Kidney epithelial cell (primary cell): ENCODE measurements at regions not wholly inside any gene's neighbourhood (a gene's known extent, or its start where the extent isn't known, plus 50 kb on each side); places are given as distances from the start of the nearest gene placed in this dataset.
"Not testable (repeated sequence)": the region's sequence is repeated elsewhere in the genome, so short reads cannot be mapped to it uniquely, and the experiment has no call there.

Experiments
- DNase-seq: peaks from one replicate; pipeline ENCODE4 v3.0.0-alpha.2; 2010; ENCODE audit warnings: low read depth
- H3K27me3 ChIP-seq: 2 replicates; pipeline ENCODE4 v1.6.0; 2011; ENCODE audit warnings: low read length; ENCODE audit not compliant: control insufficient read depth, insufficient read depth
- H3K36me3 ChIP-seq: 2 replicates; pipeline ENCODE4 v1.5.1; 2011; ENCODE audit warnings: low read length; ENCODE audit not compliant: control insufficient read depth, insufficient read depth
- H3K4me3 ChIP-seq: 2 replicates; pipeline ENCODE4 v1.5.1; 2011; ENCODE audit warnings: low read depth, mild to moderate bottlenecking, control low read depth, low read length
- CTCF ChIP-seq: IDR thresholded peaks from 2 replicates; pipeline ENCODE4 v1.5.1; 2011; ENCODE audit warnings: mild to moderate bottlenecking, moderate library complexity, low read length, control low read depth, inconsistent platforms; ENCODE audit not compliant: insufficient read depth, poor library complexity, severe bottlenecking

- TF ChIP-seq CTCF = no peak
- no peak for DNase-seq
Measured at GRCh38 chr14:48614003-48614402, 938.6 kb upstream of the MDGA2 start.

DNA sequence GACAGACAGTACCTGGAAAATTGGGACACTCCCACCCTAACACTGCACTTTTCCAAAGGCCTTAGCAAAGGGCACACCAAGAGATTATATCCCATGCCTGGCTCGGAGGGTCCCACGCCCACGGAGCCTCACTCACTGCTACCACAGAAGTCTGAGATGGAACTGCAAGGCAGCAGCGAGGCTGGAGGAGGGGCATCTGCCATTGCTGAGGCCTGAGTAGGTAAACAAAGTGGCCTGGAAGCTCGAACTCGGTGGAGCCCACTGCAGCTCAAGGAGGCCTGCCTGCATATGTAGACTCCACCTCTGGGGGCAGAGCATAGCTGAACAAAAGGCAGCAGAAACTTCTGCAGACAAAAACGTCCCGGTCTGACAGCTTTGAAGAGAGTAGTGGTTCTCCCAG, 931.6 kb upstream of the MDGA2 start:
- DNase-seq, H3K36me3 ChIP-seq, H3K4me3 ChIP-seq, H3K27me3 ChIP-seq: not testable (repeated sequence)

More at GRCh38 chr14:48614003-48614402, 938.6 kb upstream of the MDGA2 start:
- Histone ChIP-seq H3K4me3 (no peak overlapping the region), H3K36me3 (no peaks in the 10 kb centered on the region), H3K27me3 (no peaks in the 10 kb centered on the region)

GRCh38 chr14:48598458-48598857, 923.1 kb upstream of the MDGA2 start:
- H3K4me3 ChIP-seq = no peak overlapping the region
- no peak for DNase-seq
- no peaks in the 10 kb centered on the region for H3K36me3 ChIP-seq
- no peak for TF ChIP-seq CTCF
- H3K27me3 ChIP-seq = no peaks in the 10 kb centered on the region

DNA sequence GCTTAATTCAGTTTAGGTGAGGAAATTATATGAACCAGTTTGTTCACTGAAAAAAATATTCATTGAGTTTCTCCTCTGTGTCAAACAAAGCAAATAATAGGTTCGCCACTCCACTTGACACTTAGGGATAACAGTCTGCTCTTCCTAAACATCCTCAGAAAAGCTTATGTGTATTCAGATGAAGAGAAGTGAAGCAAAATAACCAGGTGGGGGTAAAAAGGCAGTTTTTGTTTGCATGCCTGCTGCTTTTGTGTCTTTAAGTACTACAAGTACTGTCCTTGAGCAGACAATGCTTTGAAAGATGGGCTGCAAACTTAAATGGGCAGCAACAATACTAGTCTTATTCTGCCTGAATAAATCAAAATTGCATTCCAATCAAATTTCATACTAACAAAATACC, 910.7 kb upstream of the MDGA2 start:
- TF ChIP-seq CTCF = no peak
- H3K36me3 ChIP-seq = no peaks in the 10 kb centered on the region
- no peak for DNase-seq
- no peaks in the 10 kb centered on the region for H3K27me3 ChIP-seq
- H3K4me3 ChIP-seq = no peak overlapping the region

DNA sequence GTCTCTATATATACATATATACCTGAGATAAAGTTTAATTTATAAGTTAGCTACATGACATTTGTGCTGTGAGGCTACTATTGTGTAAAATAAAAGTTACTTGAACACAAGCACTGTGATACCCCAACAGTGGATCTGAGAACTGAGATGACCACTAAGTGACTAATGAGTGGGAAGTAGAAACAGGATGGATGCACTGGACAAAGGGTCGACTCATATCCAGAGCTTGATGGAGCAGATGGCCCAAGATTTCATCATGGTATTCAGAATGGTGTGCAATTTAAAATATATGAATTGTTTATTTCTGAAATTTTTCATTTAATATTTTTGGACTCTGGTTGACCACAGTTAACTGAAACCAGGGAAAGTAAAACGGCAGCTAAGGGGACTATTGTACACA, 908.6 kb upstream of the MDGA2 start:
- peak; percentile 32 for DNase-seq
- H3K36me3 ChIP-seq = no peaks in the 10 kb centered on the region
- no peak overlapping the region for H3K4me3 ChIP-seq
- TF ChIP-seq CTCF = no peak
- no peaks in the 10 kb centered on the region for H3K27me3 ChIP-seq

GRCh38 chr14:48582938-48583337, 907.5 kb upstream of the MDGA2 start:
- DNase-seq = no peak

More at GRCh38 chr14:48582938-48583337, 907.5 kb upstream of the MDGA2 start:
- no peak for TF ChIP-seq CTCF
- no peak overlapping the region for H3K4me3 ChIP-seq
- no peaks in the 10 kb centered on the region for H3K36me3 ChIP-seq
- H3K27me3 ChIP-seq = no peaks in the 10 kb centered on the region
